OCI-LY7 (cell line): ENCODE measurements at regions not wholly inside any gene's neighbourhood (a gene's known extent, or its start where the extent isn't known, plus 50 kb on each side); places are given as distances from the start of the nearest gene placed in this dataset.

ENCODE experiments used
- CTCF ChIP-seq: fragments of 200-600 bp; sonication (generic); conservative IDR thresholded peaks from 2 replicates; pipeline ENCODE4 v1.5.1; 2014; ENCODE audit warnings: mild to moderate bottlenecking, antibody characterized with exemption, low read length, moderate library complexity, mixed read lengths
- EZH2phosphoT487 ChIP-seq: fragments of 200-600 bp; sonication (generic); IDR thresholded peaks from 2 replicates; pipeline ENCODE4 v1.6.1; 2018; ENCODE audit warnings: low read depth, borderline replicate concordance, mild to moderate bottlenecking, mixed run types, antibody characterized with exemption, low read length, moderate library complexity, mixed read lengths

GRCh38 chr18:70991577-70991976 is 702.7 kb downstream of the SOCS6 start:
- TF ChIP-seq CTCF (no peak), EZH2phosphoT487 (no peak)
